HFFc6 (cell line): ENCODE measurements at regions not wholly inside any gene's neighbourhood (a gene's known extent, or its start where the extent isn't known, plus 50 kb on each side); places are given as distances from the start of the nearest gene placed in this dataset.

Source experiments
- DNase-seq: peaks from one replicate; pipeline ENCODE4 v3.0.0-alpha.2; 2018
- H3K27ac Mint-ChIP-seq: 2 replicates; pipeline ENCODE4 v1.8.0; 2020; ENCODE audit warnings: mild to moderate bottlenecking, mixed read lengths
- H3K27me3 Mint-ChIP-seq: 2 replicates; pipeline ENCODE4 v1.8.0; 2021; ENCODE audit warnings: mild to moderate bottlenecking, moderate library complexity, mixed read lengths; ENCODE audit not compliant: insufficient read depth
- H3K36me3 Mint-ChIP-seq: 2 replicates; pipeline ENCODE4 v1.8.0; 2021; ENCODE audit warnings: low read depth, mixed read lengths
- H3K4me1 Mint-ChIP-seq: 2 replicates; pipeline ENCODE4 v1.8.0; 2020; ENCODE audit warnings: low read depth, mixed read lengths
- H3K4me3 Mint-ChIP-seq: 2 replicates; pipeline ENCODE4 v1.8.0; 2020; ENCODE audit warnings: mild to moderate bottlenecking, moderate library complexity, mixed read lengths
- H3K9me3 Mint-ChIP-seq: 2 replicates; pipeline ENCODE4 v1.8.0; 2020; ENCODE audit warnings: mild to moderate bottlenecking, mixed read lengths
- CTCF ChIP-seq: fragments of 200-600 bp; sonication (generic); IDR thresholded peaks from 2 replicates; pipeline ENCODE4 v1.5.0; 2021; ENCODE audit warnings: antibody characterized with exemption, mild to moderate bottlenecking

DNA sequence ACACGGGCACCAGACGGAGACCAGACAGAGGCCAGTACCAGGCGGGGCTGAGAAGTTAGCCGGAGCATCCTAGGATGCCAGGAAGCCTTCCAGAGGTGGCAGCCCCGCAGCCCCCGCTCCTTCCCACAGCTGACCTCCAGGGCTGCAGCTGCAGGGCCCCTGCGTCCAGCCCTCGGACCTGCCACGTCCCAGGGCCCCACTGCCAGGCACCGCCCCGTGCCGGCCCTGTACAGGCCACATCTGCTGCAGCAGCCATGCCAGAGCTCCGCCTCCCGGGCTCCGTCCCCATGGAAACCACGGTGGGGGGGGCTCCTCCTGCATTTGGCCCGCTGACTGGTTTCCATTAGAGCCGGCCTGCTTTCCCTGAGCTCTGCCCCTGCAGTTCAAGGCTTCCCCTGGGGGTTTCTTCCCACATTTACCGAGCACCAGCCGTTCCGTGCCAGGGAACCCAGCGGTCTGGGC is 62.5 kb upstream of the PPARA start:
- H3K4me3 Mint-ChIP-seq, result peak overlapping the region; percentile 79
- peak; percentile 88 for DNase-seq
- peaks cover 41% of the 10 kb centered on the region for H3K27me3 Mint-ChIP-seq
- peaks cover 95% of the 10 kb centered on the region for H3K4me1 Mint-ChIP-seq
- TF ChIP-seq CTCF, result 0 out of 2 replicates have a peak, but pooled peaks have one; percentile 7
- peak overlapping the region; percentile 96 for H3K27ac Mint-ChIP-seq
- no peaks in the 10 kb centered on the region for H3K9me3 Mint-ChIP-seq
- peaks cover 62% of the 10 kb centered on the region for H3K36me3 Mint-ChIP-seq

DNA sequence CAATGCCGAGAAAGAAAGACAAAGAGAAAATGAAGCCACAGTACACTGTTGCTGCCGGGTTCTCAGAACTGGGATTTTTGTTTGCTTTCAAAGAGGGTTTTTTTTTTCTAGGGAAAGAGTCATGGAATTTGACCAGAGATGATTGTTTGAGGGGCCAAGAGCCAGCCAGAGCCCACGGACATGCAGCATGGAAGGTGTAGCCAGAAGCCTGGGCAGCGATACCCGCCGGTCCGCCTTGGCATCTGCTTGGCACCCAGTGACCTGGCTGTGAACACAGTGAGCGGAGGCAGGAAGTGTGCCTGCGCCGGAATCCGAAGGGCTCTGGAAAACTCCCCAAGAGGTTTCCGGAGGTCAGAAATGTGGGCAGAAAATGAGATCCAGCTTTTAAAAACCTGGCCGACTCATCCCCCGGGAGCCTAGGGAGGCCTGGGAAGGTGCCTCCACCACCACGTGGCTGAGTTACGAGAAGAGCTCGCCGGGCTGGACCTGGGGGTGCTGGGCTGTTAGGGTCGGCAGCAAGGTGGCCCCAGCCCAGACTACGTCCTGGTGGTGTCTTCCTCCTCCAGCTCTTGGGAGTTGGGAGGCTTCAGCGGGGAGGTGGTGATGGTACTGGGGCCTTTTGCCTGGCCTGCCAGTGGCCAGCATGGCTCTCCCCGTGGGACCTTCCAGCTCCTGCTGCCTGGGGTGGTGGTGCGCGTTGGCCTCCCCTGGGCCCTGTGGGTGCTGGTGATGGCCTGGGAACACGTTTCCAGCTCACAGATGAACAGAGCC is 61.6 kb upstream of the PPARA start:
- peak overlapping the region; percentile 79 for H3K4me3 Mint-ChIP-seq
- H3K9me3 Mint-ChIP-seq, result no peaks in the 10 kb centered on the region
- H3K27me3 Mint-ChIP-seq, result peaks cover 42% of the 10 kb centered on the region
- H3K4me1 Mint-ChIP-seq, result peaks cover 90% of the 10 kb centered on the region
- H3K27ac Mint-ChIP-seq, result peak overlapping the region; percentile 96
- DNase-seq, result peak; percentile 89
- H3K36me3 Mint-ChIP-seq, result peaks cover 61% of the 10 kb centered on the region
- no peak for TF ChIP-seq CTCF

DNA sequence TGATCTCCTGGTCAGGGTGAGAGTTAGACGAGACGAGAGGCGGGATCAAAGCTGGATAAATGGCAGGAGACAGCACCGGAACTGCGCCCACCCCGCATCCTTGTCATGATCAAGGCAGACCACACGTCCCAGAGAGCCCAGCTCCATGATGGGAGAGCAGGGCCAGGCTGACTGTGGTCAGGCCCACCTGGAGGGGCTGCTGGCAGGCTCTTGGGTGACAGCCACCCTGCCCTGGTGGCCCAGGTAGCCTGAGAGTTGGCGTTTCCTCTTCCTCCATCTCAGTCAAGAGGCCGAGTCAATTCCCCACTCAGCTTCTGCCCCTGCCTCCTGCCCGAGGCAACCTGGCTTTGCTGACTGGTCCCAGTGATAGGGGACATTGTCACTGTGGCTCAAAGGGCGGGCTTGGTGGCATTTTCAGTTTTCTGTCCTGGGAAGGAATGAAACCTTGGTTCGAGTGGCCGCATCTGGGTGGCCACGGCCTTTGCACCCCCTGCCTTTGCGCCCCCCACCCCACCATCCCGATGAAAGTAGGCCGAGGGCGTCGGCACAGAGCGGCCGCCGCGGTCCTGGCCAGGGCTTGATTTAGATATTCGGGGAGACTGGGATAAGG is 60.8 kb upstream of the PPARA start:
- Mint-ChIP-seq H3K36me3 (peaks cover 53% of the 10 kb centered on the region), H3K27ac (peak overlapping the region; percentile 96), H3K4me1 (peaks cover 87% of the 10 kb centered on the region), H3K4me3 (peak overlapping the region; percentile 79), H3K27me3 (peaks cover 45% of the 10 kb centered on the region), H3K9me3 (no peaks in the 10 kb centered on the region)
- no peak for DNase-seq
- TF ChIP-seq CTCF, result no peak

GRCh38 chr22:46090036-46090591 is 60.2 kb upstream of the PPARA start:
- peak overlapping the region; percentile 96 for H3K27ac Mint-ChIP-seq

More at GRCh38 chr22:46090036-46090591, 60.2 kb upstream of the PPARA start:
- H3K27me3 Mint-ChIP-seq, result peaks cover 45% of the 10 kb centered on the region
- peak overlapping the region; percentile 79; the same call in 1 of the 2 replicates for H3K4me3 Mint-ChIP-seq
- no peak for DNase-seq
- peaks cover 81% of the 10 kb centered on the region for H3K4me1 Mint-ChIP-seq
- H3K36me3 Mint-ChIP-seq, result peaks cover 49% of the 10 kb centered on the region
- H3K9me3 Mint-ChIP-seq, result no peaks in the 10 kb centered on the region
- no peak for TF ChIP-seq CTCF
